Bronchial epithelial cell (primary cell): ENCODE measurements at regions not wholly inside any gene's neighbourhood (a gene's known extent, or its start where the extent isn't known, plus 50 kb on each side); places are given as distances from the start of the nearest gene placed in this dataset.

Experiments used
- DNase-seq: peaks from one replicate; pipeline ENCODE4 v3.0.0-alpha.2; 2010; ENCODE audit warnings: low read depth
- FAIRE-seq: peaks from 2 replicates; lab custom pipeline; 2011; peaks lifted over from hg19 to GRCh38; lab: Jason Lieb, UNC
- H3K27me3 ChIP-seq: 2 replicates; pipeline ENCODE4 v1.5.1; 2011; ENCODE audit warnings: low read length; ENCODE audit not compliant: control insufficient read depth, insufficient read depth
- H3K36me3 ChIP-seq: 2 replicates; pipeline ENCODE4 v1.5.1; 2011; ENCODE audit warnings: low read length; ENCODE audit not compliant: control insufficient read depth, insufficient read depth
- H3K4me3 ChIP-seq: 2 replicates; pipeline ENCODE4 v1.5.1; 2011; ENCODE audit warnings: mild to moderate bottlenecking, low read depth, low read length, control low read depth
- TF ChIP-seq, protein P1 (sequence below): IDR thresholded peaks from 2 replicates; pipeline ENCODE4 v1.5.1; 2011; ENCODE audit warnings: mild to moderate bottlenecking, moderate library complexity, low read length, control low read depth, inconsistent platforms; ENCODE audit not compliant: insufficient read depth, severe bottlenecking

DNA sequence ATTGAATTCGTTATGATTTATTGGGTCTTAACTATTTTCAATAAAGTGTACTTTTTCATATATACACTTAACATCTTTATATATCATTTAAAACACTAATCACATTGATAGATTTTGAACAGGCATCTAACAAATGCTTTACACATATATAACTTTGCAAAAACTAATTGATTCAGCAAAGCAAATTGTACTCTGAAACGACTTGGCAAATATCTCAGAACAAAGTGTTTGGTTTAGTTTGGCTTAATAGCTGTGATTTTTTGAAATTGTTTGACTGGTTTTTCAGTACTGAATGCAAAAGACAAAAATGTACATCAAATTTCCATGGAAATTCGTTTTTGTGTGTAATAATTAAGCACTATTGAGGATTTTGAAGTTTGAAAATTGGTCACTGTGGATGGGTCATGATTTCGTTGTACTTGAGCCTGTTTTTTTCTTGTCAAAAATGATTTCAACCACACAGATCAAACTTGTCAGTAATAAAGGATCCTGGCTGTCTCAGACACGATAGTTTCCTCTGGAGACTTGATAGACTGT, 125.3 kb upstream of the SLC25A13 start:
- FAIRE-seq (no peak), DNase-seq (no peak)
- Histone ChIP-seq H3K4me3 (no peak overlapping the region), H3K36me3 (no peaks in the 10 kb centered on the region), H3K27me3 (peaks cover 2% of the 10 kb centered on the region)
- TF ChIP-seq, protein P1, sequence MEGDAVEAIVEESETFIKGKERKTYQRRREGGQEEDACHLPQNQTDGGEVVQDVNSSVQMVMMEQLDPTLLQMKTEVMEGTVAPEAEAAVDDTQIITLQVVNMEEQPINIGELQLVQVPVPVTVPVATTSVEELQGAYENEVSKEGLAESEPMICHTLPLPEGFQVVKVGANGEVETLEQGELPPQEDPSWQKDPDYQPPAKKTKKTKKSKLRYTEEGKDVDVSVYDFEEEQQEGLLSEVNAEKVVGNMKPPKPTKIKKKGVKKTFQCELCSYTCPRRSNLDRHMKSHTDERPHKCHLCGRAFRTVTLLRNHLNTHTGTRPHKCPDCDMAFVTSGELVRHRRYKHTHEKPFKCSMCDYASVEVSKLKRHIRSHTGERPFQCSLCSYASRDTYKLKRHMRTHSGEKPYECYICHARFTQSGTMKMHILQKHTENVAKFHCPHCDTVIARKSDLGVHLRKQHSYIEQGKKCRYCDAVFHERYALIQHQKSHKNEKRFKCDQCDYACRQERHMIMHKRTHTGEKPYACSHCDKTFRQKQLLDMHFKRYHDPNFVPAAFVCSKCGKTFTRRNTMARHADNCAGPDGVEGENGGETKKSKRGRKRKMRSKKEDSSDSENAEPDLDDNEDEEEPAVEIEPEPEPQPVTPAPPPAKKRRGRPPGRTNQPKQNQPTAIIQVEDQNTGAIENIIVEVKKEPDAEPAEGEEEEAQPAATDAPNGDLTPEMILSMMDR: no peak

DNA sequence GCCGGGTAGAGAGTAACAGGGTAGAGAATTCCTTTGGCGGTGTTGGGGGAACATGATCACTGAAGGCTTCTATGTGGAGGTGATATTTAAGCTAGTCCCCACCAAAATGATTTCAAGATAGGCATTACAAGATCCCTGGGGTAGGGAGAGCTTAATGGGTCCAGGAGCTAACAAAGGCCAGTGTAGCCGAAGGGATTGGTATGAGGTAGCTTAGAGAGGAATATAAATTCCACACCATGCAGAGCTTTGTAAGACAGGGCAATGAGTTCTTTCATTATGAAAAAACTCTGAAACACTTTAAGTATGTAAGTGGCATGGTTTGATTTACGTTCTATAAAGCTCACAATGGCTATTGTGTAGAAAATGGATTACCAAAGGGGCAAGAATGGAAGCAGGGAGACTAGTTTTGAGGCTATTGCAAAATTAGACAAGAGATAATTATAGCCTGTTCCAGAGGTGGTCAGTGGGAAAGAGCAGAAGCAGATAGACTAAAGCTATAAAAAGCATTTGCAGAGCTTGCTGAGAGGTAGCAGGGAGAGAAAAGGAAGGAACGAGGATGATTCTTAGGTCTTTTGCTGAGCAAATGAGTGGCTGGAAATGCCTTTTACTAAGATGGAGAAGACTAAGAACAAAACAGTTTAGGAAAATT, 119.7 kb upstream of the SLC25A13 start:
- H3K4me3 ChIP-seq: no peak overlapping the region
- FAIRE-seq (no peak), DNase-seq (no peak)
- TF ChIP-seq, protein P1: no peak
- H3K36me3 ChIP-seq: no peaks in the 10 kb centered on the region
- H3K27me3 ChIP-seq: peaks cover 2% of the 10 kb centered on the region

DNA sequence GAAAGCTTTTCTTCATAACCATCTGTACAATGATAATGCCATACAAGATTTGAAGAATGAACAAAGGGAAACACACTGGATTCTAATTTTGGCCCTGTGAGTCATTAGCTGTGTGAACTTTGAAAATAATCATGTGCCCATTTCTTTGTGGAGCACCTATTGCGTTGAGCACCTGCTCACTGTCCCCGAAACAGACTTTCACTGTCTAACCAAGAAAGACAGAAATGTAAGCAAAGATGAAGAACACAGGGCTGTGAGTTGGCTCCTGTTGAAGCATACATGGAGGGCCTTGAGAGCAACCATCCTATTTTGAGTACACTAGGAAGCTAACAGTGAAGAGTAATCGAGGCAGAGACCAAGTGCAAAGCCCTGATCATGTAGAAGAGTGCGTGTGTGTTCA, 118.4 kb upstream of the SLC25A13 start:
- TF ChIP-seq, protein P1: no peak
- Histone ChIP-seq H3K36me3 (no peaks in the 10 kb centered on the region), H3K27me3 (no peaks in the 10 kb centered on the region), H3K4me3 (no peak overlapping the region)
- no peak for FAIRE-seq
- DNase-seq: no peak

DNA sequence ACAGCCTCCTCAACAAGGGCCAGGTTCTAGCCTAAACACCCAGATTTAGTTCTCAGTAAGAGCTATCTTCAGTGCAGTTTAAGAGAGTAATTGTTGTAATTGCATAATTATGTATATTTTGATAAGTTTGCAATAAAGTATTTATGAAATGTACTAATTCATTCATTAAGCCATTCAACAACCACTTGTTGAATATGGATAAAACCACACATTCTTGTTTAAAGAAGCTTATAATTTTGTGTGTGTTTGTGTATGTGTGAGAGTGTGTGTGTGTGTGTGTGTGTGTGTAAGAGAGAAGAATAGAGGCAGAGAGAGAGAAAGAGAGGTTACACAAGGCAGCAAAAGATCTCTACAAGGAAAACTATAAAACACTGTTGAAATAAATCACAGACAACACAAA, 115.0 kb upstream of the SLC25A13 start:
- TF ChIP-seq, protein P1: no peak
- Histone ChIP-seq H3K36me3 (no peaks in the 10 kb centered on the region), H3K4me3 (no peak overlapping the region), H3K27me3 (no peaks in the 10 kb centered on the region)
- DNase-seq (no peak), FAIRE-seq (no peak)

DNA sequence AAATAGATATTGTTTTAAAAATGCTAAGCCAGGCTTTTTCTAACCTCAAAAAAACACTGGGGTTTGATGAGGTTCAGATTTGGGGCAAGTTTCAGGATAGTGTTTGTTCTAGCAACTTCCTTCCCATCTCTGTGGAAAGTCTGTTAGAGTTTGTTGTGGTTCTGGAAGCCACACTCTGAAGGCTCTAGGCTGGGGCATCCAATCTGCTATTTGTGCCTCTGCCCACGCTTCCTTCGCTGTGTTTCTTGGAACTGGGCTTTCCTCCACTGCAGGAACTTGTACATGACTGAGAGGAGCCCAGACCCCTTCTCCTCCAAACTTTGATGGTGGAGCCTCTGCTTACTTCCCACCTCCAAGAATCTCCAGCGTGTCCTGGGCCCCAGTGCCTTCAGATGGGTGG, 108.5 kb upstream of the SLC25A13 start:
- no peaks in the 10 kb centered on the region for H3K36me3 ChIP-seq
- TF ChIP-seq, protein P1: no peak
- H3K4me3 ChIP-seq: no peak overlapping the region
- FAIRE-seq (no peak), DNase-seq (no peak)
- H3K27me3 ChIP-seq: peaks cover 2% of the 10 kb centered on the region

DNA sequence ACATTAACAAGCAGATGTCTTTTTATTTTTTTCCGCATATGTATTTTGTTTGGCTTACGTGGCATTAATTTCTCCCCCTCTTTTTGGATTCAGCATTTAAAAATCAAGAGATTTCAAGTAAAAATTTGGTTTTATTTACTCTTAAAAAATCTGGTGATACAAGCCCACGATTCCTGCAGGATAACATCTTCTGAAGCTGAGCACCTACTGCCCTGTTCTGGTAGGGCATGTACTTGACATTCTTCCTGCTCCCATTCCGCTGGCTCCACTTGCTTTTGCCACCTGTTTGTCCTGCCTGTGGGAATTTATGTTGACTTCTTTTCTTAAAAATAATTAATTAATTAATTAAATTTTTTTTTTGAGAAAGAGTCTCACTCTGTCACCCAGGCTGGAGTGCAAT, 105.2 kb upstream of the SLC25A13 start:
- Histone ChIP-seq H3K36me3 (no peaks in the 10 kb centered on the region), H3K4me3 (no peak overlapping the region), H3K27me3 (peaks cover 2% of the 10 kb centered on the region)
- DNase-seq: no peak
- no peak for FAIRE-seq
- TF ChIP-seq, protein P1: no peak
